GM10266 (cell line): ENCODE measurements at regions not wholly inside any gene's neighbourhood (a gene's known extent, or its start where the extent isn't known, plus 50 kb on each side); places are given as distances from the start of the nearest gene placed in this dataset.
A peak's percentile ranks its signal among the peaks of the same experiment; 100 is the strongest.

Source experiments
- DNase-seq: peaks from one replicate; pipeline ENCODE4 v3.0.0; 2012; ENCODE audit errors: extremely low spot score
- TF ChIP-seq, protein P1 (sequence below): IDR thresholded peaks from 2 replicates; pipeline ENCODE4 v1.5.1; 2012; ENCODE audit warnings: mild to moderate bottlenecking, low read depth; ENCODE audit not compliant: control insufficient read depth, insufficient read depth; ENCODE audit errors: missing control alignments

- no peak for DNase-seq
- TF ChIP-seq, protein P1, sequence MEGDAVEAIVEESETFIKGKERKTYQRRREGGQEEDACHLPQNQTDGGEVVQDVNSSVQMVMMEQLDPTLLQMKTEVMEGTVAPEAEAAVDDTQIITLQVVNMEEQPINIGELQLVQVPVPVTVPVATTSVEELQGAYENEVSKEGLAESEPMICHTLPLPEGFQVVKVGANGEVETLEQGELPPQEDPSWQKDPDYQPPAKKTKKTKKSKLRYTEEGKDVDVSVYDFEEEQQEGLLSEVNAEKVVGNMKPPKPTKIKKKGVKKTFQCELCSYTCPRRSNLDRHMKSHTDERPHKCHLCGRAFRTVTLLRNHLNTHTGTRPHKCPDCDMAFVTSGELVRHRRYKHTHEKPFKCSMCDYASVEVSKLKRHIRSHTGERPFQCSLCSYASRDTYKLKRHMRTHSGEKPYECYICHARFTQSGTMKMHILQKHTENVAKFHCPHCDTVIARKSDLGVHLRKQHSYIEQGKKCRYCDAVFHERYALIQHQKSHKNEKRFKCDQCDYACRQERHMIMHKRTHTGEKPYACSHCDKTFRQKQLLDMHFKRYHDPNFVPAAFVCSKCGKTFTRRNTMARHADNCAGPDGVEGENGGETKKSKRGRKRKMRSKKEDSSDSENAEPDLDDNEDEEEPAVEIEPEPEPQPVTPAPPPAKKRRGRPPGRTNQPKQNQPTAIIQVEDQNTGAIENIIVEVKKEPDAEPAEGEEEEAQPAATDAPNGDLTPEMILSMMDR, result peak; percentile 37
Observed at GRCh38 chr1:101136739-101137138, 100.1 kb upstream of the S1PR1 start.

- DNase-seq, result no peak
- TF ChIP-seq, protein P1, result no peak
Observed at GRCh38 chr1:101136271-101136670, 100.5 kb upstream of the S1PR1 start.

DNA sequence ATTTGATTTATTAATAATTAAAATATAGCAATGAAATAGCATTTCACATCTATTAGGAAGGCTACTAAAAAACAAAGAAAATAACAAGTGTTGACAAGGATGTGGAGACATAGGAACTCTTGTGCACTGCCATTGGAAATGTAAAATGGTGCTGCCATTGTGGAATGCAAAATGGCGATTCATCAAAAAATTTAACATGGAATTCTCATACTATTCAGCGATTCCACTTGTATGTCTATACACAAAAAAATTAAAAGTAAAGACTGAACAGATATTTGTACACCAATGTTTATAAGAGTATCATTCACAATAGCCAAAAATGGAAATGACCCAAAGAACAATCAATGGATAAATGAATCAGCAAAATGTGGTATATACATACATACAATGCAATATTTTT lies 101.3 kb upstream of the S1PR1 start:
- TF ChIP-seq, protein P1, result no peak
- no peak for DNase-seq

GRCh38 chr1:101131239-101131843 lies 105.5 kb upstream of the S1PR1 start:
- TF ChIP-seq, protein P1, result no peak
- DNase-seq, result no peak

- no peak for DNase-seq
Observed at GRCh38 chr1:101130673-101131072, 105.1 kb upstream of the DPH5 start.

DNA sequence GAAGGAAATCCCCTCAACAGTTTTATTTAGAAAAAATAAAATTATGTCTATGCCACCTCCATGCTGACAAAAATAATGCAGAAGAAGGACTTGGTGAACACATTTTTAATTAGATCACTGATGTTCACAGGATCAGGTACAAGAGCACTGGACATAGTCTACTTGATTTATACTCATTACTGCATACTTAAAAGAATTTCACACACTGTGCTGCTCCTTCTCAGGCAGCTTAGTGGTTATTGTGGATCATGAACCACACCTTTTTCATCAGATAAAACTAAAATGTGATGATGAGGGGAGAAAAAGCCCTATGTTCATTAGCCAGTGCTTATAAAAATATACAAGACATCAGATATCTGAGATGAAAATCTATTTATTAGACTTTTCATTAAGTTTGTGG lies 103.3 kb upstream of the DPH5 start:
- DNase-seq, result no peak
- TF ChIP-seq, protein P1, result no peak

More at GRCh38 chr1:101130673-101131072, 105.1 kb upstream of the DPH5 start:
- TF ChIP-seq, protein P1, result no peak

- peak; percentile 16 for DNase-seq
- TF ChIP-seq, protein P1, result no peak
Observed at GRCh38 chr1:101128211-101128727, 102.7 kb upstream of the DPH5 start.
